NOMO-1 treated with DMSO at 0.1 percent for 48 hours (cell line): ENCODE measurements at regions not wholly inside any gene's neighbourhood (a gene's known extent, or its start where the extent isn't known, plus 50 kb on each side); places are given as distances from the start of the nearest gene placed in this dataset.

Experiments
- DNase-seq: peaks from one replicate; lab custom pipeline; 2025; ENCODE audit not compliant: unreplicated experiment; lab: John Stamatoyannopoulos, UW

DNA sequence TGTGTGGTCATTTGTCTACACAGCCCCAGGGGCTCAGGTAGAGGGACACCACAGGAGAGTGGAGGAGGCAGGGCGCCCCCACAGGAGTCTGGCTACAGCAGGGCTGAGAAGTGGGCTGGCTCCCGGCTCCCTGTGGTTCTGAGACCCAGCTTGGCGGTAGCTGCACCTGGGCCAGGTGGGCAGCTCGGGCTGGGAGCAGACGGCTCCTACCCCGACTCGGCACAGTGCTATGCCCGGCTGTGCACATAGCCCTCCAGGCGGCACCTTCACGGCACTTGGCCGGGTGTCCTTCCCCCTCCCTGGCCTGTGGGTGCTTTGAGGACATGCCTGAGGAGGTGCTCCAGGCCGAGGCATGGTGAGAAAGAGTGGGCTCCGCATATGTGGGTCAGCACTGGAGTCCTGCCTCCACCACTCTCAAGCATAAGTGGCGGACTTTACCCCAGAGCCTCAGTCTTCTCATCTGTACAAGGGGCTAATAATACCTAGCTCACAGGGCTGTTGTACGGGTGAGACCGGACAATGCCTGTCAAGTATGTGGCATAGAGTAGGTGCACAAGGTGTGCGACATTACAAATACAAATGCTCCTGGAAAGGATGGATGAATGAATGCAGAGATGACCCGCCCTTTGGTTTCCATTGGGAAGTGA is 50.1 kb upstream of the JPH3 start:
- no peak for DNase-seq

DNA sequence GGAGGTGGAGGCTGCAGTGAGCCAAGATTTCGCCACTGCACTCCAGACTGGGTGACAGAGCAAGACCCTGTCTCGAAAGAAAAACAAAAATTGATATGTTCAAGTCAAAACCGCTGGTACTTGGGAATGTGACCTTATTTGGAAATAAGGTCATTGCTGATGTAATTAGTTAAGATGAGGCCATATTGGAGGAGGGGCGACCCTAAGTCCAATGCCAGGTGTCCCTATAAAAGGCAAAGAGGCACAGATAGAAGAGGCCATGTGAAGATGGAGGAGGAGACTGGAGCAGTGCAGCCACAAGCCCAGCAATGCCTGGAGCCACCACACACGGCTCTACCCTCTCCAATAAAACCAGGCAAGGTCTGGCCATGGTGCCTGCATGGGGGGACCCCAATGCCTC is 50.8 kb upstream of the JPH3 start:
- DNase-seq = no peak

- peak; percentile 5 for DNase-seq
Measured at GRCh38 chr16:87550495-87550961, 51.8 kb upstream of the JPH3 start.

GRCh38 chr16:87549627-87550494 is 52.4 kb upstream of the JPH3 start:
- DNase-seq = no peak

GRCh38 chr16:87548046-87548445 is 54.3 kb upstream of the JPH3 start:
- no peak for DNase-seq

- DNase-seq = peak; percentile 20
Measured at GRCh38 chr16:87543436-87544191, 50.8 kb upstream of the ZCCHC14 start.

GRCh38 chr16:87542531-87543102 is 49.8 kb upstream of the ZCCHC14 start:
- no peak for DNase-seq
